IgD-negative memory B cell (primary cell): ENCODE measurements at regions not wholly inside any gene's neighbourhood (a gene's known extent, or its start where the extent isn't known, plus 50 kb on each side); places are given as distances from the start of the nearest gene placed in this dataset.
"Not testable (repeated sequence)": the region's sequence is repeated elsewhere in the genome, so short reads cannot be mapped to it uniquely, and the experiment has no call there.

Experiments used
- H3K27ac Mint-ChIP-seq, 3 donors: one replicate each; pipeline ENCODE4 v1.8.0; 2020 to 2022; ENCODE audit warnings: mild to moderate bottlenecking in 3 of 3, mixed read lengths in 3 of 3, moderate library complexity in 1 of 3
- H3K27me3 Mint-ChIP-seq: one replicate; pipeline ENCODE4 v1.8.0; 2021; ENCODE audit warnings: mixed read lengths
- H3K36me3 Mint-ChIP-seq: one replicate; pipeline ENCODE4 v1.8.0; 2020; ENCODE audit warnings: mild to moderate bottlenecking, mixed read lengths
- H3K4me1 Mint-ChIP-seq, 3 donors: one replicate each; pipeline ENCODE4 v1.8.0; 2020 to 2022; ENCODE audit warnings: mixed read lengths in 3 of 3, mild to moderate bottlenecking in 1 of 3
- H3K4me3 Mint-ChIP-seq, 4 donors: one replicate each; pipeline ENCODE4 v1.8.0; 2020 to 2022; ENCODE audit warnings: mild to moderate bottlenecking in 4 of 4, mixed read lengths in 4 of 4, moderate library complexity in 3 of 4
- H3K9me3 Mint-ChIP-seq, 3 donors: one replicate each; pipeline ENCODE4 v1.8.0; 2020 to 2021; ENCODE audit warnings: mixed read lengths in 3 of 3, mild to moderate bottlenecking in 1 of 3

- Mint-ChIP-seq H3K9me3 (peaks cover 0 to 3% (median 0%) of the 10 kb centered on the region in 3 donors), H3K27ac (no peak overlapping the region), H3K27me3 (peaks cover 2% of the 10 kb centered on the region), H3K4me3 (no peak overlapping the region), H3K4me1 (no peaks in the 10 kb centered on the region), H3K36me3 (no peaks in the 10 kb centered on the region)
Observed at GRCh38 chr7:20466543-20467021, 135.9 kb downstream of the ITGB8 start.

- H3K9me3 Mint-ChIP-seq, result no peaks in the 10 kb centered on the region
- H3K36me3 Mint-ChIP-seq, result no peaks in the 10 kb centered on the region
- no peaks in the 10 kb centered on the region for H3K4me1 Mint-ChIP-seq
- peaks cover 4% of the 10 kb centered on the region for H3K27me3 Mint-ChIP-seq
- H3K4me3 Mint-ChIP-seq, result no peak overlapping the region
- H3K27ac Mint-ChIP-seq, result no peak overlapping the region
Observed at GRCh38 chr7:20470082-20470481, 139.4 kb downstream of the ITGB8 start.

GRCh38 chr7:20470726-20471125, 140.0 kb downstream of the ITGB8 start:
- H3K9me3 Mint-ChIP-seq, result no peaks in the 10 kb centered on the region
- no peak overlapping the region for H3K4me3 Mint-ChIP-seq
- H3K27ac Mint-ChIP-seq, result no peak overlapping the region

GRCh38 chr7:20474249-20474648, 141.2 kb upstream of the ABCB5 start:
- Mint-ChIP-seq H3K36me3 (no peaks in the 10 kb centered on the region), H3K4me3 (no peak overlapping the region), H3K4me1 (no peaks in the 10 kb centered on the region), H3K27ac (no peak overlapping the region), H3K9me3 (no peaks in the 10 kb centered on the region), H3K27me3 (peaks cover 5% of the 10 kb centered on the region)

More at GRCh38 chr7:20470726-20471125, 140.0 kb downstream of the ITGB8 start:
- Mint-ChIP-seq H3K27me3 (peaks cover 4% of the 10 kb centered on the region), H3K36me3 (no peaks in the 10 kb centered on the region), H3K4me1 (no peaks in the 10 kb centered on the region)

GRCh38 chr7:20475756-20476155, 139.7 kb upstream of the ABCB5 start:
- H3K9me3 Mint-ChIP-seq, result peaks cover 0 to 2% (median 0%) of the 10 kb centered on the region in 3 donors

GRCh38 chr7:20477067-20477466, 138.4 kb upstream of the ABCB5 start:
- H3K27ac Mint-ChIP-seq, result no peak overlapping the region
- H3K4me3 Mint-ChIP-seq, result no peak overlapping the region
- no peaks in the 10 kb centered on the region for H3K36me3 Mint-ChIP-seq
- H3K4me1 Mint-ChIP-seq, result no peaks in the 10 kb centered on the region
- peaks cover 5% of the 10 kb centered on the region for H3K27me3 Mint-ChIP-seq
- peaks cover 0 to 3% (median 0%) of the 10 kb centered on the region in 3 donors for H3K9me3 Mint-ChIP-seq

More at GRCh38 chr7:20475756-20476155, 139.7 kb upstream of the ABCB5 start:
- Mint-ChIP-seq H3K36me3 (no peaks in the 10 kb centered on the region), H3K27me3 (peaks cover 5% of the 10 kb centered on the region), H3K27ac (no peak overlapping the region), H3K4me3 (no peak overlapping the region), H3K4me1 (no peaks in the 10 kb centered on the region)

- Mint-ChIP-seq H3K27ac (no peak overlapping the region), H3K27me3 (peaks cover 5% of the 10 kb centered on the region), H3K9me3 (peaks cover 0 to 6% (median 3%) of the 10 kb centered on the region in 3 donors), H3K36me3 (no peaks in the 10 kb centered on the region), H3K4me1 (no peaks in the 10 kb centered on the region), H3K4me3 (no peak overlapping the region)
Observed at GRCh38 chr7:20479706-20480105, 135.8 kb upstream of the ABCB5 start.

- no peak overlapping the region for H3K27ac Mint-ChIP-seq
- H3K27me3 Mint-ChIP-seq, result peaks cover 5% of the 10 kb centered on the region
- no peaks in the 10 kb centered on the region for H3K36me3 Mint-ChIP-seq
- H3K4me1 Mint-ChIP-seq, result no peaks in the 10 kb centered on the region
- no peak overlapping the region for H3K4me3 Mint-ChIP-seq
- peaks cover 0 to 6% (median 3%) of the 10 kb centered on the region in 3 donors for H3K9me3 Mint-ChIP-seq
Observed at GRCh38 chr7:20482071-20482470, 133.4 kb upstream of the ABCB5 start.

GRCh38 chr7:20484356-20484755, 131.1 kb upstream of the ABCB5 start:
- Mint-ChIP-seq H3K4me3 (no peak overlapping the region), H3K27ac (no peak overlapping the region), H3K4me1 (no peaks in the 10 kb centered on the region)

GRCh38 chr7:20488850-20489249, 126.6 kb upstream of the ABCB5 start:
- H3K9me3 Mint-ChIP-seq, result peaks cover 2 to 22% (median 10%) of the 10 kb centered on the region in 3 donors
- no peaks in the 10 kb centered on the region for H3K27me3 Mint-ChIP-seq
- H3K36me3 Mint-ChIP-seq, result peaks cover 2% of the 10 kb centered on the region
- no peak overlapping the region for H3K27ac Mint-ChIP-seq
- no peak overlapping the region for H3K4me3 Mint-ChIP-seq
- H3K4me1 Mint-ChIP-seq, result no peaks in the 10 kb centered on the region

More at GRCh38 chr7:20484356-20484755, 131.1 kb upstream of the ABCB5 start:
- Mint-ChIP-seq H3K36me3 (peaks cover 2% of the 10 kb centered on the region), H3K27me3 (peaks cover 2% of the 10 kb centered on the region), H3K9me3 (peaks cover 2 to 23% (median 9%) of the 10 kb centered on the region in 3 donors)

GRCh38 chr7:20491284-20491683, 124.2 kb upstream of the ABCB5 start:
- H3K9me3 Mint-ChIP-seq, result peaks cover 2 to 22% (median 10%) of the 10 kb centered on the region in 3 donors
- peaks cover 2% of the 10 kb centered on the region for H3K36me3 Mint-ChIP-seq
- H3K4me1 Mint-ChIP-seq, result no peaks in the 10 kb centered on the region
- no peak overlapping the region for H3K4me3 Mint-ChIP-seq
- peaks cover 4% of the 10 kb centered on the region for H3K27me3 Mint-ChIP-seq
- no peak overlapping the region for H3K27ac Mint-ChIP-seq

- Mint-ChIP-seq H3K4me3 (no peak overlapping the region), H3K27ac (no peak overlapping the region), H3K9me3 (peaks cover 7 to 14% (median 14%) of the 10 kb centered on the region in 3 donors), H3K36me3 (no peaks in the 10 kb centered on the region), H3K4me1 (no peaks in the 10 kb centered on the region), H3K27me3 (peaks cover 8% of the 10 kb centered on the region)
Observed at GRCh38 chr7:20494566-20494965, 120.9 kb upstream of the ABCB5 start.

- not testable (repeated sequence) for H3K27ac Mint-ChIP-seq, H3K27me3 Mint-ChIP-seq, H3K36me3 Mint-ChIP-seq, H3K4me3 Mint-ChIP-seq, H3K4me1 Mint-ChIP-seq
- H3K9me3 Mint-ChIP-seq, result peaks cover 9 to 16% (median 12%) of the 10 kb centered on the region in 3 donors
Observed at GRCh38 chr7:20501473-20501872, 114.0 kb upstream of the ABCB5 start.

- Mint-ChIP-seq H3K4me1 (peaks cover 0 to 5% (median 3%) of the 10 kb centered on the region in 3 donors), H3K27me3 (peaks cover 2% of the 10 kb centered on the region), H3K36me3 (peaks cover 1% of the 10 kb centered on the region), H3K27ac (no peak overlapping the region), H3K9me3 (peaks cover 3 to 8% (median 3%) of the 10 kb centered on the region in 3 donors), H3K4me3 (no peak overlapping the region)
Observed at GRCh38 chr7:20503278-20503950, 112.1 kb upstream of the ABCB5 start.

- no peak overlapping the region for H3K4me3 Mint-ChIP-seq
- H3K27me3 Mint-ChIP-seq, result peaks cover 2% of the 10 kb centered on the region
- H3K4me1 Mint-ChIP-seq, result peaks cover 0 to 6% (median 3%) of the 10 kb centered on the region in 3 donors
Observed at GRCh38 chr7:20504060-20504459, 111.4 kb upstream of the ABCB5 start.

GRCh38 chr7:20506175-20506574, 109.3 kb upstream of the ABCB5 start:
- Mint-ChIP-seq H3K4me1 (peaks cover 0 to 6% (median 3%) of the 10 kb centered on the region in 3 donors), H3K9me3 (peaks cover 1 to 5% (median 4%) of the 10 kb centered on the region in 3 donors), H3K27ac (no peak overlapping the region), H3K27me3 (no peaks in the 10 kb centered on the region), H3K36me3 (peaks cover 1% of the 10 kb centered on the region), H3K4me3 (no peak overlapping the region)

More at GRCh38 chr7:20504060-20504459, 111.4 kb upstream of the ABCB5 start:
- Mint-ChIP-seq H3K9me3 (peaks cover 1 to 5% (median 4%) of the 10 kb centered on the region in 3 donors), H3K36me3 (peaks cover 1% of the 10 kb centered on the region), H3K27ac (no peak overlapping the region)
